ENCODE measurements at regions not wholly inside any gene's neighbourhood (a gene's known extent, or its start where the extent isn't known, plus 50 kb on each side); places are given as distances from the start of the nearest gene placed in this dataset.

GRCh38 chr5:17402289-17403121 is 95.5 kb upstream of the TAF11L2 start:
- Histone ChIP-seq H3K9me2 (replicated peaks; ENCODE audit: control insufficient read depth, low read length) (no peaks in the 10 kb centered on the region), H3K27ac (ENCODE audit: low read depth, low read length) (no peak overlapping the region), H3K27me3 (ENCODE audit: control insufficient read depth, low read length) (no peaks in the 10 kb centered on the region), H3K4me1 (ENCODE audit: control insufficient read depth, low read length) (peaks cover 16% of the 10 kb centered on the region), H3K4me3 (ENCODE audit: low read length) (no peak overlapping the region), H3K4me2 (ENCODE audit: low read length) (no peak overlapping the region), H3K79me2 (ENCODE audit: control insufficient read depth, low read length) (no peaks in the 10 kb centered on the region), H3K36me3 (ENCODE audit: control insufficient read depth, low read length) (no peaks in the 10 kb centered on the region), H3F3A (ENCODE audit: control insufficient read depth, insufficient read depth) (no peaks in the 10 kb centered on the region), H4K20me1 (ENCODE audit: control insufficient read depth, insufficient read depth, low read depth, low read length) (no peaks in the 10 kb centered on the region), H3K9me3 (ENCODE audit: control insufficient read depth, insufficient read depth, low read length) (no peaks in the 10 kb centered on the region)
- no peak for TF ChIP-seq EZH2phosphoT487 (IDR thresholded peaks at IDR 0.05; ENCODE audit: borderline replicate concordance, low read length)
- TF ChIP-seq, protein P1, sequence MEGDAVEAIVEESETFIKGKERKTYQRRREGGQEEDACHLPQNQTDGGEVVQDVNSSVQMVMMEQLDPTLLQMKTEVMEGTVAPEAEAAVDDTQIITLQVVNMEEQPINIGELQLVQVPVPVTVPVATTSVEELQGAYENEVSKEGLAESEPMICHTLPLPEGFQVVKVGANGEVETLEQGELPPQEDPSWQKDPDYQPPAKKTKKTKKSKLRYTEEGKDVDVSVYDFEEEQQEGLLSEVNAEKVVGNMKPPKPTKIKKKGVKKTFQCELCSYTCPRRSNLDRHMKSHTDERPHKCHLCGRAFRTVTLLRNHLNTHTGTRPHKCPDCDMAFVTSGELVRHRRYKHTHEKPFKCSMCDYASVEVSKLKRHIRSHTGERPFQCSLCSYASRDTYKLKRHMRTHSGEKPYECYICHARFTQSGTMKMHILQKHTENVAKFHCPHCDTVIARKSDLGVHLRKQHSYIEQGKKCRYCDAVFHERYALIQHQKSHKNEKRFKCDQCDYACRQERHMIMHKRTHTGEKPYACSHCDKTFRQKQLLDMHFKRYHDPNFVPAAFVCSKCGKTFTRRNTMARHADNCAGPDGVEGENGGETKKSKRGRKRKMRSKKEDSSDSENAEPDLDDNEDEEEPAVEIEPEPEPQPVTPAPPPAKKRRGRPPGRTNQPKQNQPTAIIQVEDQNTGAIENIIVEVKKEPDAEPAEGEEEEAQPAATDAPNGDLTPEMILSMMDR (IDR thresholded peaks at IDR 0.05; ENCODE audit: low read depth, low read length, poor library complexity, severe bottlenecking): no peak

DNA sequence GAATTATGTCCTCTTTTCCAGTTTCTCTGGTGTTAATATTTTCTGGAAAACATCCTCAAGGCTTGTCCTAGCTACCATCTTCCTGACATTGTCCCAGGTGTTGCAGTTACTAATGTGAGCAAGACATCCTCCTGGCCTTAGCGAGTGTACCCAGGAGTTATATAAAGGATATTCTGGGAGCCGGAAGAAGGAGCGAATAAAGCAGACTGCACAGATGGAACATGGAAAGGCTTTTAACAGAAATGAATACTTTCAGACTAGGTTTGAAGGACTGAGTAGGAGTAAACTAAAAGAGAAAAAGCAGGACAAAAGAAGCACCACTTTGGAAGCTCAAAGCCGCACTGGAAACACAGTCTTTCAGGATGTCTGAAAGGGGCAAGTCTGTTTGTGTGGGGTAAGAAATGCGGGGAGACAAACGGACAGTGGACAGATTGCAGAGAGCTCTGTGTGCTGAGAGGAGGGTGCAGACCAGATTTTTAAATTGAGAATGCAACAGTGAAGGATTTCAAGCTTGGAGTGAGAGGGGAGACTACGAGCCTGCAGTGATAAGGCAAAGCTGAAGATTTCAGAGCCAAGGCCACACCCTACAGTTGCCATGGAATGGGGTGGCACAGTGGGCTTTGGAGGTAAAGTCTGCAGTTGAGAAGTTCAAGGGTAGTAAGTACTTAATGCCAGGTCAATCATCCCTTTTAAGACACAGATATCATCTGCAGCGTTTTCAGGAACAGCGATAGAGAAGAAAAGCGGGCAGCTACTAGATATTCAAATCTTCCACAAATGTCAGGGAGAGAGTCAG is 94.1 kb upstream of the TAF11L2 start:
- H3K27ac ChIP-seq (ENCODE audit: low read depth, low read length): no peak overlapping the region
- no peaks in the 10 kb centered on the region for H3K79me2 ChIP-seq (ENCODE audit: control insufficient read depth, low read length)
- no peak overlapping the region for H3K4me2 ChIP-seq (ENCODE audit: low read length)
- no peaks in the 10 kb centered on the region for H3K9me3 ChIP-seq (ENCODE audit: control insufficient read depth, insufficient read depth, low read length)
- no peaks in the 10 kb centered on the region; the same call in 1 of the 2 replicates for H3K9me2 ChIP-seq (replicated peaks; ENCODE audit: control insufficient read depth, low read length)
- no peak overlapping the region for H3K4me3 ChIP-seq (ENCODE audit: low read length)
- no peaks in the 10 kb centered on the region for H3K27me3 ChIP-seq (ENCODE audit: control insufficient read depth, low read length)
- H3K36me3 ChIP-seq (ENCODE audit: control insufficient read depth, low read length): no peaks in the 10 kb centered on the region
- H3K4me1 ChIP-seq (ENCODE audit: control insufficient read depth, low read length): peaks cover 10% of the 10 kb centered on the region
- no peak for TF ChIP-seq EZH2phosphoT487 (IDR thresholded peaks at IDR 0.05; ENCODE audit: borderline replicate concordance, low read length)
- TF ChIP-seq, protein P1 (IDR thresholded peaks at IDR 0.05; ENCODE audit: low read depth, low read length, poor library complexity, severe bottlenecking): no peak
- no peaks in the 10 kb centered on the region for H3F3A ChIP-seq (ENCODE audit: control insufficient read depth, insufficient read depth)
- no peaks in the 10 kb centered on the region for H4K20me1 ChIP-seq (ENCODE audit: control insufficient read depth, insufficient read depth, low read depth, low read length)

DNA sequence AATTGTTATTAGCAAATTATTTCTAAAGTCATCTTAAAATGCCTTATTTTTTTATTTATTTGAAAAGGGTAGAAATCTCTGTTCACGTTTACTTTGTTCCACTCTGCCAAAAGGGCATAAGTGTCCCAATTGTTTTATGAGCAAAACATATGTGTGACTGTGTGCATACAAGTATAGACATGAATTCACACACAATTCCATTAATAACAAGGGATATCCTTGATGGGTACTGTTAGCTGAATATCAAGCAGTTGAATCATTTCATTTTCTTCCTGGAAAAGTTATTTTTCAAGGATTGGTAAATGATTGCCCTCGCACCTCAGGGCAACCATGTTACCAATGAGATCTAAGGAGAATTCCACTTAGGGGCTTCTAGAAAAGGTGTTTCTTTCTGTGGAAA is 92.1 kb upstream of the TAF11L2 start:
- TF ChIP-seq, protein P1 (IDR thresholded peaks at IDR 0.05; ENCODE audit: low read depth, low read length, poor library complexity, severe bottlenecking): no peak
- TF ChIP-seq EZH2phosphoT487 (IDR thresholded peaks at IDR 0.05; ENCODE audit: borderline replicate concordance, low read length): no peak
- Histone ChIP-seq H3K79me2 (ENCODE audit: control insufficient read depth, low read length) (no peaks in the 10 kb centered on the region), H3K4me2 (ENCODE audit: low read length) (no peak overlapping the region), H3K9me3 (ENCODE audit: control insufficient read depth, insufficient read depth, low read length) (no peaks in the 10 kb centered on the region), H3K4me3 (ENCODE audit: low read length) (no peak overlapping the region), H3K36me3 (ENCODE audit: control insufficient read depth, low read length) (no peaks in the 10 kb centered on the region), H3K9me2 (replicated peaks; ENCODE audit: control insufficient read depth, low read length) (no peaks in the 10 kb centered on the region; the same call in 1 of the 2 replicates), H3K27ac (ENCODE audit: low read depth, low read length) (no peak overlapping the region), H4K20me1 (ENCODE audit: control insufficient read depth, insufficient read depth, low read depth, low read length) (no peaks in the 10 kb centered on the region), H3K27me3 (ENCODE audit: control insufficient read depth, low read length) (no peaks in the 10 kb centered on the region), H3K4me1 (ENCODE audit: control insufficient read depth, low read length) (no peaks in the 10 kb centered on the region), H3F3A (ENCODE audit: control insufficient read depth, insufficient read depth) (no peaks in the 10 kb centered on the region)

Measured in DOHH2 (cell line).